HepG2 (cell line): ENCODE measurements at regions not wholly inside any gene's neighbourhood (a gene's known extent, or its start where the extent isn't known, plus 50 kb on each side); places are given as distances from the start of the nearest gene placed in this dataset.

Source experiments
- ARNT2 ChIP-seq: sonication (generic); formaldehyde crosslinking; IDR thresholded peaks from 2 replicates; pipeline ENCODE4 v1.8.0; 2022; ENCODE audit warnings: mild to moderate bottlenecking, low read depth, missing genetic modification reagents, moderate library complexity
- BORCS8-MEF2B ChIP-seq: sonication (generic); formaldehyde crosslinking; IDR thresholded peaks from 2 replicates; pipeline ENCODE4 v1.8.0; 2022; ENCODE audit warnings: mild to moderate bottlenecking, missing genetic modification reagents
- CREBL2 ChIP-seq: sonication (generic); formaldehyde crosslinking; IDR thresholded peaks from 2 replicates; pipeline ENCODE4 v1.8.1; 2023; ENCODE audit warnings: missing genetic modification reagents, mild to moderate bottlenecking, borderline replicate concordance
- GMEB1 ChIP-seq: sonication (generic); formaldehyde crosslinking; IDR thresholded peaks from 2 replicates; pipeline ENCODE4 v1.5.1; 2020; ENCODE audit warnings: missing genetic modification reagents, mild to moderate bottlenecking, borderline replicate concordance
- MATR3 ChIP-seq: sonication (generic); formaldehyde crosslinking; IDR thresholded peaks from 2 replicates; pipeline ENCODE4 v1.4.0; 2020; ENCODE audit warnings: missing genetic modification reagents
- MIER3 ChIP-seq: IDR thresholded peaks from 2 replicates; pipeline ENCODE4 v1.6.1; 2016; ENCODE audit warnings: missing compliant biosample characterization, borderline replicate concordance
- REL ChIP-seq: sonication (generic); formaldehyde crosslinking; conservative IDR thresholded peaks from 2 replicates; pipeline ENCODE4 v1.8.0; 2022; ENCODE audit warnings: mild to moderate bottlenecking, missing genetic modification reagents, moderate library complexity
- REPIN1 ChIP-seq: sonication (generic); formaldehyde crosslinking; IDR thresholded peaks from 2 replicates; pipeline ENCODE4 v1.8.0; 2022; ENCODE audit warnings: missing genetic modification reagents, low read depth, mild to moderate bottlenecking, borderline replicate concordance
- TFE3 ChIP-seq: IDR thresholded peaks from 2 replicates; pipeline ENCODE4 v1.6.1; 2016
- ZBTB21 ChIP-seq: sonication (generic); formaldehyde crosslinking; IDR thresholded peaks from 2 replicates; pipeline ENCODE4 v1.4.0; 2020; ENCODE audit warnings: missing genetic modification reagents
- ZNF362 ChIP-seq: sonication (generic); formaldehyde crosslinking; IDR thresholded peaks from 2 replicates; pipeline ENCODE4 v1.4.0; 2020; ENCODE audit warnings: missing genetic modification reagents, mild to moderate bottlenecking, borderline replicate concordance
- ZNF577 ChIP-seq: sonication (generic); formaldehyde crosslinking; IDR thresholded peaks from 2 replicates; pipeline ENCODE4 v1.4.0; 2020; ENCODE audit warnings: mild to moderate bottlenecking, low read depth, missing genetic modification reagents, borderline replicate concordance
- ZNF772 ChIP-seq: sonication (generic); formaldehyde crosslinking; IDR thresholded peaks from 2 replicates; pipeline ENCODE4 v1.5.0; 2020; ENCODE audit warnings: mild to moderate bottlenecking, missing genetic modification reagents
- ZSCAN22 ChIP-seq: sonication (generic); formaldehyde crosslinking; IDR thresholded peaks from 2 replicates; pipeline ENCODE4 v1.4.0; 2020; ENCODE audit warnings: mild to moderate bottlenecking, missing genetic modification reagents
- TF ChIP-seq, protein P1 (sequence below): sonication (generic); formaldehyde crosslinking; IDR thresholded peaks from 2 replicates; pipeline ENCODE4 v1.8.0; 2022; ENCODE audit warnings: low read depth, missing genetic modification reagents
- TF ChIP-seq, protein P2 (sequence below): sonication (generic); formaldehyde crosslinking; IDR thresholded peaks from 2 replicates; pipeline ENCODE4 v1.8.0; 2022; ENCODE audit warnings: mild to moderate bottlenecking, missing genetic modification reagents, borderline replicate concordance
- TF ChIP-seq, protein P3 (sequence below): IDR thresholded peaks from 2 replicates; pipeline ENCODE4 v1.6.1; 2016; ENCODE audit warnings: missing biosample characterization, missing genetic modification reagents, low read depth

DNA sequence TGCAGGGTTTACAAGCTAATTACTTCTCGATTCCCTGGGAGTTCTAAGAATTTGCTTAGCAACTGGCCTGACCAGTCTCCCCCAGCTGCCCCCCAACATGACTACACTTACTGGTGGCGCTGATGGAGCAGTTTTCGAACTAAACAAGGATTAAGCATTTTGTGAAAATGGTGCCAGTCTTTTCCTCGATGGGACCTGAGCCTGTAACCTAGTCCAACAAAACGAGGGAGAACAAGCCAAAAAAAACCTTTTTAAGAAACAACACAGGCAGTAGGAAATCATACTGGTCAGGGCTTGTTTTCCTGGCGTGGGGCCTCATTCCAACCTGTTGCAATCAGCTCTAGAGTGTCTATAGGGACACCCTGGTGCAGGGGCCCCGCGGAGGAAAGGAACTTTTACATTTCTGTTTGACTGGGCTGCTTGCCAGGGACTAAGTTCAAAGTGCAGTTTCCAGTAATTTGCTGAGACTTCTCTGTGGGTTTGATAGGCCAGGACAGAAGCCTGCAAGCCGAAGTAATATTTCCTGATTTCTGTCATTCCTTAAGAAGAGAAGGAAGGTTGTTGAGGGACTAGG, 158.7 kb downstream of the SPRY1 start (continued):
- TF ChIP-seq, protein P1, sequence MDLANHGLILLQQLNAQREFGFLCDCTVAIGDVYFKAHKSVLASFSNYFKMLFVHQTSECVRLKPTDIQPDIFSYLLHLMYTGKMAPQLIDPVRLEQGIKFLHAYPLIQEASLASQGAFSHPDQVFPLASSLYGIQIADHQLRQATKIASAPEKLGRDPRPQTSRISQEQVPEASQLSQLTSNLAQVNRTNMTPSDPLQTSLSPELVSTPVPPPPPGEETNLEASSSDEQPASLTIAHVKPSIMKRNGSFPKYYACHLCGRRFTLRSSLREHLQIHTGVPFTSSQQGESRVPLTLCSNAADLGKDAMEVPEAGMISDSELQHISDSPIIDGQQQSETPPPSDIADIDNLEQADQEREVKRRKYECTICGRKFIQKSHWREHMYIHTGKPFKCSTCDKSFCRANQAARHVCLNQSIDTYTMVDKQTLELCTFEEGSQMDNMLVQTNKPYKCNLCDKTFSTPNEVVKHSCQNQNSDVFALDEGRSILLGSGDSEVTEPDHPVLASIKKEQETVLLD (CRISPR knock-in tag), result no peak
- TF ChIP-seq BORCS8-MEF2B (CRISPR knock-in tag), result peak; percentile 71; the same call in 1 of the 2 replicates
- TF ChIP-seq ZNF772, result peak; percentile 65; the same call in 1 of the 2 replicates
- TF ChIP-seq ZNF577 (CRISPR knock-in tag), result no peak
- TF ChIP-seq ZSCAN22 (CRISPR knock-in tag), result no peak
- no peak for TF ChIP-seq REL (CRISPR knock-in tag)
- peak; percentile 87; the same call in 1 of the 2 replicates for TF ChIP-seq REPIN1
- TF ChIP-seq, protein P2, sequence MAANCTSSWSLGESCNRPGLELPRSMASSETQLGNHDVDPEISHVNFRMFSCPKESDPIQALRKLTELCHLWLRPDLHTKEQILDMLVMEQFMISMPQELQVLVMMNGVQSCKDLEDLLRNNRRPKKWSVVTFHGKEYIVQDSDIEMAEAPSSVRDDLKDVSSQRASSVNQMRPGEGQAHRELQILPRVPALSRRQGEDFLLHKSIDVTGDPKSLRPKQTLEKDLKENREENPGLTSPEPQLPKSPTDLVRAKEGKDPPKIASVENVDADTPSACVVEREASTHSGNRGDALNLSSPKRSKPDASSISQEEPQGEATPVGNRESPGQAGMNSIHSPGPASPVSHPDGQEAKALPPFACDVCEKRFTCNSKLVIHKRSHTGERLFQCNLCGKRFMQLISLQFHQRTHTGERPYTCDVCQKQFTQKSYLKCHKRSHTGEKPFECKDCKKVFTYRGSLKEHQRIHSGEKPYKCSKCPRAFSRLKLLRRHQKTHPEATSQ (CRISPR knock-in tag), result peak; percentile 78; the same call in 1 of the 2 replicates
- peak; percentile 87 for TF ChIP-seq TFE3 (CRISPR knock-in tag)
- TF ChIP-seq ARNT2 (CRISPR knock-in tag), result 0 out of 2 replicates have a peak, but pooled peaks have one; percentile 36
- no peak for TF ChIP-seq CREBL2 (CRISPR knock-in tag)
- no peak for TF ChIP-seq MATR3
- 0 out of 2 replicates have a peak, but pooled peaks have one; percentile 30 for TF ChIP-seq GMEB1
- TF ChIP-seq ZNF362 (CRISPR knock-in tag), result peak; percentile 84; the same call in 1 of the 2 replicates
- peak; percentile 82; the same call in 1 of the 2 replicates for TF ChIP-seq MIER3
- TF ChIP-seq, protein P3, sequence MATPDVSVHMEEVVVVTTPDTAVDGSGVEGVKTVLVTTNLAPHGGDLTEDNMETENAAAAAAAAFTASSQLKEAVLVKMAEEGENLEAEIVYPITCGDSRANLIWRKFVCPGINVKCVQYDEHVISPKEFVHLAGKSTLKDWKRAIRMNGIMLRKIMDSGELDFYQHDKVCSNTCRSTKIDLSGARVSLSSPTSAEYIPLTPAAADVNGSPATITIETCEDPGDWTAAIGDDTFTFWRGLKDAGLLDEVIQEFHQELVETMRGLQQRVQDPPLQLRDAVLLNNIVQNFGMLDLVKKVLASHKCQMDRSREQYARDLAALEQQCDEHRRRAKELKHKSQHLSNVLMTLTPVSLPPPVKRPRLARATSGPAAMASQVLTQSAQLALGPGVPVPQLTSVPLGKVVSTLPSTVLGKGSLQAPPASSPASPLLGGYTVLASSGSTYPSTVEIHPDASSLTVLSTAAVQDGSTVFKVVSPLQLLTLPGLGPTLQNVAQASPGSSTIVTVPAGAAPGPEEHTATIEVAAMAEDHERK (CRISPR knock-in tag), result peak; percentile 47; the same call in 1 of the 2 replicates
- no peak for TF ChIP-seq ZBTB21 (CRISPR knock-in tag)
